Astrocyte (in vitro differentiated cells and primary cell): ENCODE measurements at regions not wholly inside any gene's neighbourhood (a gene's known extent, or its start where the extent isn't known, plus 50 kb on each side); places are given as distances from the start of the nearest gene placed in this dataset.

Experiments used
- DNase-seq: peaks from one replicate; pipeline ENCODE4 v3.0.0-alpha.2; 2010; ENCODE audit warnings: low read depth
- FAIRE-seq: peaks from 2 replicates; lab custom pipeline; 2011; peaks lifted over from hg19 to GRCh38; lab: Jason Lieb, UNC
- H2AFZ ChIP-seq: 2 replicates; pipeline ENCODE4 v1.6.0; 2012; ENCODE audit warnings: low read depth, low read length, inconsistent platforms
- H3K27ac ChIP-seq: 2 replicates; pipeline ENCODE4 v1.5.1; 2011; ENCODE audit warnings: low read depth, low read length, inconsistent platforms
- H3K27me3 ChIP-seq: 2 replicates; pipeline ENCODE4 v1.6.0; 2011; ENCODE audit warnings: low read length, inconsistent platforms; ENCODE audit not compliant: insufficient read depth
- H3K36me3 ChIP-seq: 2 replicates; pipeline ENCODE4 v1.5.1; 2011; ENCODE audit warnings: low read length, inconsistent platforms; ENCODE audit not compliant: insufficient read depth
- H3K4me1 ChIP-seq: 2 replicates; pipeline ENCODE4 v1.5.1; 2011; ENCODE audit warnings: low read length, inconsistent platforms; ENCODE audit not compliant: insufficient read depth
- H3K4me2 ChIP-seq: 2 replicates; pipeline ENCODE4 v1.6.0; 2012; ENCODE audit warnings: low read length, inconsistent platforms
- H3K4me3 ChIP-seq: 2 replicates; pipeline ENCODE4 v1.5.1; 2011; ENCODE audit warnings: low read depth, mild to moderate bottlenecking, low read length, inconsistent platforms; ENCODE audit not compliant: insufficient read depth
- H3K79me2 ChIP-seq: 2 replicates; pipeline ENCODE4 v1.6.0; 2012; ENCODE audit warnings: mild to moderate bottlenecking, low read length, inconsistent platforms; ENCODE audit not compliant: insufficient read depth
- H3K9ac ChIP-seq: 2 replicates; pipeline ENCODE4 v1.6.0; 2012; ENCODE audit warnings: mild to moderate bottlenecking, low read length, inconsistent platforms
- H3K9me3 ChIP-seq: 2 replicates; pipeline ENCODE4 v1.5.1; 2012; ENCODE audit warnings: low read depth, mild to moderate bottlenecking, low read length, inconsistent platforms; ENCODE audit not compliant: insufficient read depth
- H4K20me1 ChIP-seq: 2 replicates; pipeline ENCODE4 v1.6.0; 2012; ENCODE audit warnings: low read length, inconsistent platforms; ENCODE audit not compliant: insufficient read depth
- H3K27ac Mint-ChIP-seq: one replicate; pipeline ENCODE4 v1.8.0; 2021; ENCODE audit warnings: mild to moderate bottlenecking, mixed read lengths; ENCODE audit not compliant: unreplicated experiment
- H3K27me3 Mint-ChIP-seq: one replicate; pipeline ENCODE4 v1.8.0; 2021; ENCODE audit warnings: low read depth, mixed read lengths; ENCODE audit not compliant: unreplicated experiment
- H3K36me3 Mint-ChIP-seq: one replicate; pipeline ENCODE4 v1.8.0; 2021; ENCODE audit warnings: low read depth, mixed read lengths; ENCODE audit not compliant: unreplicated experiment
- H3K4me1 Mint-ChIP-seq: one replicate; pipeline ENCODE4 v1.8.0; 2021; ENCODE audit warnings: low read depth, mixed read lengths; ENCODE audit not compliant: unreplicated experiment
- H3K4me3 Mint-ChIP-seq: one replicate; pipeline ENCODE4 v1.8.0; 2021; ENCODE audit warnings: mild to moderate bottlenecking, moderate library complexity, mixed read lengths; ENCODE audit not compliant: unreplicated experiment
- H3K9me3 Mint-ChIP-seq: one replicate; pipeline ENCODE4 v1.8.0; 2021; ENCODE audit warnings: mild to moderate bottlenecking, mixed read lengths; ENCODE audit not compliant: unreplicated experiment
- CTCF ChIP-seq: IDR thresholded peaks from 2 replicates; pipeline ENCODE4 v1.5.1; 2011; ENCODE audit warnings: low read depth, mild to moderate bottlenecking, inconsistent platforms, low read length, moderate library complexity; ENCODE audit not compliant: insufficient read depth
- EZH2 ChIP-seq: IDR thresholded peaks from 2 replicates; pipeline ENCODE4 v1.6.1; 2012; ENCODE audit warnings: mild to moderate bottlenecking, low read length, inconsistent platforms; ENCODE audit not compliant: insufficient read depth

DNA sequence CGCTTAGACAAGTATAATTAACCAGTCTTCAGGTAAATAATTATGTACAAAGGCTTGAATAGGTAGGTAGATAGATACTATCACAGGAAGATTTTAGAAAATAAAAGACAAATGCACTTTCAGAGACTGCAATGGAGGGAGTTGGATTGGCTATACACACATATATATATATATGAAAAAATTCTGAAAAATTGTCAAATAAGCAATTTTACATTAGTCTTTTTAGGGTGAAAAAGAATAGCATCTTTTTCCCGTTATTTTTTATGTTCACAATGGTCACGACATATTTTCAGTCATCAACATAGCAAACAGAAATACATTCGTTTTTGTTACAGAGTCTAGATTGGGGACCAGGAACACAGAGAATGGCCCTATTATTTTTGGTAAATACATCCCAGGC is 385.9 kb upstream of the ACTRT1 start:
- H3K9ac ChIP-seq: no peak overlapping the region
- Mint-ChIP-seq H3K4me1 (no peaks in the 10 kb centered on the region), H3K27me3 (no peaks in the 10 kb centered on the region), H3K36me3 (no peaks in the 10 kb centered on the region), H3K4me3 (no peak overlapping the region), H3K9me3 (no peaks in the 10 kb centered on the region), H3K27ac (no peak overlapping the region)
- H3K79me2 ChIP-seq: no peaks in the 10 kb centered on the region
- no peaks in the 10 kb centered on the region for H3K9me3 ChIP-seq
- H3K27ac ChIP-seq: no peak overlapping the region
- H3K4me1 ChIP-seq: no peaks in the 10 kb centered on the region
- no peaks in the 10 kb centered on the region for H3K27me3 ChIP-seq
- H4K20me1 ChIP-seq: no peaks in the 10 kb centered on the region
- H3K4me3 ChIP-seq: no peak overlapping the region
- no peak overlapping the region for H3K4me2 ChIP-seq
- FAIRE-seq: no peak
- no peak overlapping the region for H2AFZ ChIP-seq
- no peak for DNase-seq
- no peaks in the 10 kb centered on the region for H3K36me3 ChIP-seq
- TF ChIP-seq EZH2 (no peak), CTCF (no peak)

DNA sequence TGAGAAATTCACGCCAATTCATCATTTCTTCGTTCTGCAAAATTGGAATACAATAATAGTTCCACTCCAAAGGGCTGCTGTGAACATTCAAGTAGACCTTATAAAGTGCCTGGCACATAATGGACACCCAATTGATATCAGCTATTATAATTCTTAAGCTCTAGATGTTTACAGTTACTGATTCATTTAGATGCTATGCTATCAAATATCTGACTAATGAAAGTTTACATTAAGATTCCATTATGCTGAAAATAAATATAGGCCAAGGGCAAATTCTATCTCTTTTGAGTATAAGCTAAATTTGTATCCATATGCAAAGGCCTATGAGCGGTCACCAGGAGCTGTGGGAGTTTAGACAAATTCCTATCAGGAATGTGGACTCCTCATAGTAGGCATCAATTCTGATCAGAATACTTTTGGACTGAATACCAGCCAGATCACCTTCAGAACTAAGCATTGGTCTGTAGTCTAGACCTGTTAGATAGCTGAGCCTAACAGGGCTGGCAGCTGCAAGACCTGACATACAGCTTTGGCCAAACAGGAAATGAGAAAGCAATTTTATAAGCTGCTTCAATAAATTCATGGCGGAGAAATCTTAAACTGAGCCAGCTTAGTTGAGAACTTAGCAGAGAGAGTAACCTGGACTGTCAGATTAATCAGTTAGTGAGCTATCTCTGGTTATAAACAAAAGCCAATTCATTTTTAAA is 384.3 kb upstream of the ACTRT1 start:
- no peak overlapping the region for H2AFZ ChIP-seq
- H4K20me1 ChIP-seq: no peaks in the 10 kb centered on the region
- no peaks in the 10 kb centered on the region for H3K9me3 ChIP-seq
- no peak overlapping the region for H3K9ac ChIP-seq
- DNase-seq: no peak
- H3K4me1 ChIP-seq: no peaks in the 10 kb centered on the region
- no peak overlapping the region for H3K4me3 ChIP-seq
- no peak overlapping the region for H3K4me3 Mint-ChIP-seq
- H3K36me3 ChIP-seq: no peaks in the 10 kb centered on the region
- no peaks in the 10 kb centered on the region for H3K4me1 Mint-ChIP-seq
- H3K27me3 ChIP-seq: no peaks in the 10 kb centered on the region
- no peaks in the 10 kb centered on the region for H3K79me2 ChIP-seq
- no peak for FAIRE-seq
- no peak overlapping the region for H3K4me2 ChIP-seq
- H3K36me3 Mint-ChIP-seq: no peaks in the 10 kb centered on the region
- H3K9me3 Mint-ChIP-seq: no peaks in the 10 kb centered on the region
- H3K27ac ChIP-seq: no peak overlapping the region
- no peaks in the 10 kb centered on the region for H3K27me3 Mint-ChIP-seq
- no peak for TF ChIP-seq EZH2
- no peak overlapping the region for H3K27ac Mint-ChIP-seq

DNA sequence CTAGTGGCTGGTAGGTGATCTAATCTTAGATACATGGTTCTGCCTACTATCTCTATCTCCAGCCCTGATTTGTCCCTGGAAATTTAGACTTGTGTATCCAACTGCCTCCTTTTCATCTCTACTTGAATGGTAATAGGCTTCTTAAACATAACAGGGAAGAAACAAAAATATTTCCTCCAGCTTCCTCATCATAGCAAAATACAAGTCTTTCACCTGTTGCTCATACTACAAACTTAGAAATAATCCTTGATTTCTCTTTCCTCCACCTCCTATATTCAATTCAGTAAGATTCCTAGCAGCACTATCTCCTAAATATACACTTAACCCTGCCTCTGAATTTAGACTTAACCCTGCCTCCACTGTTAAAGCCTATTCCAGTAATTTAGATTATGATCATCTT is 373.3 kb upstream of the ACTRT1 start:
- FAIRE-seq: no peak

More for the DNA sequence above, 373.3 kb upstream of the ACTRT1 start:
- Histone ChIP-seq H4K20me1 (no peaks in the 10 kb centered on the region), H2AFZ (no peak overlapping the region), H3K9ac (no peak overlapping the region), H3K4me1 (no peaks in the 10 kb centered on the region), H3K9me3 (no peaks in the 10 kb centered on the region), H3K27me3 (no peaks in the 10 kb centered on the region), H3K27ac (no peak overlapping the region), H3K79me2 (no peaks in the 10 kb centered on the region), H3K36me3 (no peaks in the 10 kb centered on the region), H3K4me2 (no peak overlapping the region), H3K4me3 (no peak overlapping the region)
- TF ChIP-seq EZH2: no peak
- TF ChIP-seq CTCF: no peak
- no peaks in the 10 kb centered on the region for H3K27me3 Mint-ChIP-seq
- DNase-seq: no peak
- no peaks in the 10 kb centered on the region for H3K4me1 Mint-ChIP-seq
- no peaks in the 10 kb centered on the region for H3K9me3 Mint-ChIP-seq
- no peak overlapping the region for H3K4me3 Mint-ChIP-seq
- H3K36me3 Mint-ChIP-seq: no peaks in the 10 kb centered on the region
- H3K27ac Mint-ChIP-seq: no peak overlapping the region
